ENCODE measurements at regions not wholly inside any gene's neighbourhood (a gene's known extent, or its start where the extent isn't known, plus 50 kb on each side); places are given as distances from the start of the nearest gene placed in this dataset.

DNA sequence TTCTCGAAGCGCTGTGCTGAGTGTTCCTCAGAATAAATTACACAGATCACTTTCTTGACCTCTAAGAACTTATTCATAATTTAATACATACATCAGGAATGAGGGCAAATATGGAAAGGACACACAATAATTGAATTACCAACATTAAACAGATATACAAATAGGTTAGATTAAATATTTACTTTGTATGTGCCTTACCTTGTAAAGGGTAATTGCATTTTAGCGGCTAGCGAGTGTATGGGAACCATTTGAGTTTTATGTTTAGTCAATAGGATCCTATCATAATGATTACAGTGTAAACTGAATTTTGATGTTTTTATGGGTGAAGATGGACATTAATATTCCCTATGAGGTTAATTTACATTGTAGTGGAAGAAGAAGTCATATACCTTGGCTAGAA is 1187.1 kb upstream of the WWC1 start:
- DNase-seq (ENCODE audit: low read depth) = no peak

DNA sequence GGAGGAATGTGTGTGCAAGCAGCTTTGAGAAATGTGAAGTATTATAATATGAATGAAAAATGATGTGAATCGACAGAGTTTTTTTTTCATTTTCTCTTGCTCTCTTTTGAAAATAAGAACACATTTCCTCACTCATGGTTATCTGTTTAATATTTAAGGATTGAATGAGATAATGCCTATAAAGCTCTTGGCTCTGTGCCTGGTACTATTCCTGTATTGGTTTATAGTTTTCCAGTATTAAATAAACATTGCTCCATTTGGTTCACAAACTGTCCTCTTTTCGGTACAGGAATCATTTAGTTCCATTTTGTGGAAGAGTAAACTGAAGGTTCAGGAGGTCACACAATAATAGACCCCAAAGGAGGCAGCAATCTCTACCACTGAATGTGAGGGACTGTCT is 1185.5 kb upstream of the WWC1 start:
- DNase-seq (ENCODE audit: low read depth) = no peak

DNA sequence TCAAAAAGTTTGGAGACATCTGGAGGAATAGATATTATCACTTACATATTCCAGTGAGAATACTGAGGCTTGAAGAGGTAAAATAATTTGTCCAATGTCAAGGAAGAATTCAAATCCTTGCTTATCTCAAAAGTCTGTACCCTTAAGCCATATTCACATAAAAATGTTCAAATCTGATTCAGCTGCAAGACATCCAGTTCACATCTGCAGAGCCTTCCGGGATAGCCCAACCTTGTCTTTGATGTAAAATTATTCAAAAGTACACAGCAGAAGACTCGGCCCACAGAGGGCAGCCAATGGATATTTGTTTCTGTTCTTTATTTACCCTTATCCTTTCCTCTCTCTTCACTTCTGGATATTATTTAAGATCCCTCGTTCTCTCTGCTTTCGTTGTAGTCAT is 1183.8 kb upstream of the WWC1 start:
- no peak for DNase-seq (ENCODE audit: low read depth)

DNA sequence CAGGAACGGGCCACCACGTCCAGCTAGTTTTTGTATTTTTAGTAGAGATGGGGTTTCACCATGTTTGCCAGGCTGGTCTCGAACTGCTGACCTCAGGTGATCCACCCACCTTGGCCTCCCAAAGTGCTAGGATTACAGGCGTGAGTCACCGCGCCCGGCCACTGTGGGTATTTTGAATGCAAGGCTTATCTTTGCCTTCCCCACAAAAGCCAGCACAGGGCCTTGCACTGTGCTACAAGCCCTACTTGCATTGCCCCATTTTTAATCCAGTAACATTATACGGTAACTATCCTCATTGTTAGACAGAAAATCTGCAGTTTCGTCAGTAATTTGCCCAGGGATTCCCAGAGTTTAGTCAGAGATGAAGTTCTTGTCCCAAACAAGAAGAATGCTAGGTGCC is 1183.2 kb upstream of the WWC1 start:
- DNase-seq (ENCODE audit: low read depth) = peak; percentile 54

DNA sequence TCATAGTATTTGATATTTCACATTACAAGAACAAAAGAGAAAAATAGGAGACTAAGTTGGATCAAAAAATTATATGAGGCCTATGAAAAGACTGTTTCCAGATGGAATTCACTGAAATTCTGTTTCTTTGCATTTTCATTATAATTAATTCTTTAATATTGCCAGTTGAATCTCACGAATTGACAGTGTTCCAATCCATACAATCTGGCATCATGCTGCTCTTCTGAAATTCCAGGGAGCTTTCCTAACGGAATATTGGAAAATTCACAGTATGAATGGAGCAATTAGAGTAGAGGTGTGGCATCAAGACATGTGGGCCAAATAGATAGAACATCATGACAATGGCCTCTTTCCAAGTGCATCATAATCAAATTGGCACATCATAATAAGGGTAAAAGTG is 1178.9 kb upstream of the WWC1 start:
- DNase-seq (ENCODE audit: low read depth) = no peak

DNA sequence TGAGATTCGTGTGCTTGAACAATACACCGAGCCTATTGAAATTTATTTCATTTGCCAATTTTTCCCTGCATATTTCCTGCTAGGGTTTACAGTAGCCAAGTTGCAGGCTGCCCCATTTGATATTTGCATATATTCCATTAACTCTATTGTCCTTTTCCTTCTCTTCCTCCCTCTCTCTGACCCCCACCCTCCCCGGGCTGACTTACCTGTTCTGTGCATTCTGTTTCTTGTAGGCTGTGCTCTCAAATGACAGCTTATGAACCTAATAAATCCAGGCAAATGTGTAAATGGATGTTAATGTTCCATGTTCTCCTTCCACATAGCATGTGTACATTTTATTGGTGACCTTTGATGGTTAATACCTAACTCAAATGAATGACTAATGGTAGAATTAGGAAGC is 1169.2 kb upstream of the WWC1 start:
- DNase-seq (ENCODE audit: low read depth) = no peak

DNA sequence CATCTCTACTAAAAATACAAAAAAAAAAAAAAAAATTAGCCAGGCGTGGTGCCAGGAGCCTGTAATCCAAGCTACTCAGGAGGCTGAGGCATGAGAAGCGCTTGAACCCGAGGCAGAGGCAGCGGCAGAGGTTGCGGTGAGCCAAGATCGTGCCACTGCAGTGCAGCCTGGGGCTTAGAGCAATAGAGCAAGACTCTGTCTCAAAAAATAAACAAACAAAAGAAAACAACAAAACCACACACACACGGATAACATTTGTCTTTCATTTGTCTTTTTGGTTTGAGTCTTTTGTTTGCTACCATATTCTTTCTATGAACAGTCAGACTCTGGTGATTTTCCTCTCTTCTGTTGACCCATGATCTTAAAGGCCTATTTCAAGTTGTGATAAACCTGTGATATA is 1168.3 kb upstream of the WWC1 start:
- DNase-seq (ENCODE audit: low read depth) = peak; percentile 49

DNA sequence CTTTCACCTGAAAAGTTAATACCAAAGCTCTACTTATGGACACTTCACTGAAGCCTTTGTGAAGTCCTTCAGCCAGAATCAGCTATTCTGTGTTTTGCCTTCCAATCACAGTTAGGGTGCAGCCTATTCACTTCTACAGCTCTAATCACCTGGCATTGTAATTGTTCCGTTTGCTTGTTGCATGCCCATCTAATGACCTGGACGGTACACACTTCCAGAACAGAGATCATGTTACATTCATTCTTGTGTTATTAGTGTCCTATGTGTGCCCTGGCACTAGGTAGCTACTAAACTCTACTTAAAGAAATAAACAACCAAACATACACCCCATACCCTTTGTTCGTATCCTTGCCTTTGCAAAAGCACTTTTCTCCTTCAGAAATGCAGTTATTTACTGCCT is 1162.9 kb upstream of the WWC1 start:
- no peak for DNase-seq (ENCODE audit: low read depth)

DNA sequence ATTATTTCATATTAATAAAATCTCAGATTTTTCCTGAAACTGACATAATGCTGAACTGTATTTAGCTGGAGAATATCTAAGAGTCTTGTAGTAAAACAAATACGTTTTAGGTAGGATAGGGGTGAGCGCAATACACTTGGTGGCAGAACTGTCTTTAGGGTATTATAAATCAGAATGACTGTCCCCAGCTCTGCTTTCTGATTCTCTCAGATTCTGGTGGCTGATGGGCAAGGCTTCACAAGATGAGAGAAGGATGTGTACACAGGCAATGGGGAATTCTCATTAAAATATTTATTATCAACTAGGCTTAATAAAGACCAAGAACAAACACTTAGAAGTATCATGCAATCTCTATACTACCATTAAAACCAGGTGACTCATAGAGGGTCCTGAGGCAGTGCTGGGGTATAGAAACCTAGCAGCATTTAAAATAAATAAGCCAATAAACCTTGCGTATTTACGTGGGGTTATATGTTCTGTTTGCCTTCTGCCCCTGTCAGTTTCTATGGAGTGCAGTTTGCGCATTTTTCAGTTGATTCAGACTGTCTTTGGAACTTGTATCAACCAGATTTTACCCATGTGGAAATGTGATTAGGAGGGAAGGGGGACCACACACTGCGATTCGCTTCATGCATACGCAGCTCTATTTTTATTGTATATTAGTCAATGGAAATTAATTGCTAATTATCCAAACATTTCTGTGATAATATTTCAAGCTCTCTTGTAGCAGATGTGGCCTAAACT is 1150.7 kb upstream of the WWC1 start:
- DNase-seq (ENCODE audit: low read depth) = no peak

DNA sequence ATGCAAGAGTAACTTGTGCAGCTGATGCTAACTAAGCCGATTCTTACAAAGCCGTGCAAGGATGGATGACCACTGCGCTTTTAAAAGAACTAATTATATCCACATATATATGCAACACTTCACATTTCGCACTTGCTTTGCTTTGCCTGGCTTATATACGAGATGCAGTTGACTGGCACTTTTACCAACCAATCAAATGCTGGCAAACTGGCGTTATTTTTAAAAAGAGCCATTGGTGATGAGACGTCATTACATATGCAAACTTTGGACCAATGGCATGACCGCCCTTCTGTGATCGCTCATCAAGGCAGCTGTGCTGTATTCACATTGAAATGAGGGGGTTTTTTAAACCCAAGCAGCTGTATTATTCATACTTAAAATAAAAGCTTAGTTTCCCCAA is 1147.7 kb upstream of the WWC1 start:
- DNase-seq (ENCODE audit: low read depth) = peak; percentile 61

DNA sequence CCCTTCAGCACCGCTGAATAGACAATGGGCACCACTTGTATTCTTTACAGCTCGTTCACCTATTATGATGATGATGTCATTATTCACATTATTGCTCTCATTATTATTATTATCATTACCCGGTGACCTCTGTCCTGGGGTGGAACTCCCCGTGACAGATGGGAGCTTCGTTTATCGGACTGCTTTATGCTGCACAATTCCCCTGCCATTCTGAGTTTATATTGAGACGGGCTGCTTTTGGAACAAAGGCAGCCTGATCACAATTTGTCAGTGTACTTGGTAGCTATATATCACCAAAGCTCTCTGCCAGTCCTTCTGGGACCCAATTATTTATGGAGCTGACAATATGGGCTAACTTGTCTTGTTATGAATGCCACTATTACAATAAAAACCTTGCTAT is 1145.6 kb upstream of the WWC1 start:
- DNase-seq (ENCODE audit: low read depth) = no peak

DNA sequence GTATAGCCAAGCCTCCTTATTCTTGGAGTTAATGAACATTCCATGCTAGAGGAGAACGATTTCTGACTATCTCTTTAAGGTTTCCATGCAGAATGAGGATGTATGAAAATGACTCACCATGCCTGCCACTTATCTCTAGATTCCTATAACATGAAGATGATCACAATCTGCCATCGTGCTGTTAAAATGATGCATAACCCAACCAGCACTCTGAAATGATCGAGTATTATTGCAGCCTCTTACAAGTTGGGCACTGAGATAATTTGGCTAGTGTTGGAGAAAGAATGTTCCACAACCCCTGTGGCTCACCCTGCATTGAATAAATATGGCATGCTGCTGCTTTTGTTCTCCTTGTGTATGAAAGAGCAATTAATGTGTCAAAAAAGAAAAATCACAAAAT is 1143.6 kb upstream of the WWC1 start:
- DNase-seq (ENCODE audit: low read depth) = peak; percentile 30

DNA sequence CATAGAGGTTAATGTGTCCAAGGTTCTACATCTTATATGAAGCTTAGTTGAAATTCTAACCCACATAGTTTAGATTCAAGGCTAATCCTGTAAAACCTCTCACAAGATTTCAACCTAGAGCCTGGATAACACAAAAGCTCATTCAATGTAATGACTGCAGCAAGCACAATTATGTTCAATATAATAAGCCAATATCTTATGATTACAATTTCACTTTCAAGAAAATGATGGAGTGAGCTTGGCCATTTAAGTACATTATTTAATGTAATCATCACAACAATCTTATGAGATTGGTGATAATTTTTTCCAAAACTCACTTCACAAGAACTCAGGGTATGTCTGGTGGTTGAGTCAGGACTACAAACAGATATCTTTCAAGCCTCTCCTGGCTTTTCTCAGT is 1140.8 kb upstream of the WWC1 start:
- DNase-seq (ENCODE audit: low read depth) = no peak

DNA sequence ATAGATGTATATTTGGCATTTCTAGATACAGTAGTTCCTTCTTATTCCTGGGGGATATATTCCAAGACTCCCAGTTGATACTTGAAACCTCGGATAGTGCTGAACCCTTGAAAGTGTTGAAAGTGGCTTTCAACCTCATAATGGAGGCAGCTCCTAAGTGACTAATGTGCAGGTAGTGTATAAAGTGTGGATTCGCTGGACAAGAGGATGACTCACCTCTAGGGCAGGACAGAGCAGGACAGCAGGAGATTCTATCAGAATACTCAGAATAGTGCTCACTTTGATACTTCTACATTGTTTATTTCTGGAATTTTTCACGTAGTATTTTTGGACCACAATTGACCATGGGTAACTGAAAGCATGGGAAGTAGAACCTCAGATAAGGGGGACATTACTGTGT is 1138.9 kb upstream of the WWC1 start:
- peak; percentile 32 for DNase-seq (ENCODE audit: low read depth)

DNA sequence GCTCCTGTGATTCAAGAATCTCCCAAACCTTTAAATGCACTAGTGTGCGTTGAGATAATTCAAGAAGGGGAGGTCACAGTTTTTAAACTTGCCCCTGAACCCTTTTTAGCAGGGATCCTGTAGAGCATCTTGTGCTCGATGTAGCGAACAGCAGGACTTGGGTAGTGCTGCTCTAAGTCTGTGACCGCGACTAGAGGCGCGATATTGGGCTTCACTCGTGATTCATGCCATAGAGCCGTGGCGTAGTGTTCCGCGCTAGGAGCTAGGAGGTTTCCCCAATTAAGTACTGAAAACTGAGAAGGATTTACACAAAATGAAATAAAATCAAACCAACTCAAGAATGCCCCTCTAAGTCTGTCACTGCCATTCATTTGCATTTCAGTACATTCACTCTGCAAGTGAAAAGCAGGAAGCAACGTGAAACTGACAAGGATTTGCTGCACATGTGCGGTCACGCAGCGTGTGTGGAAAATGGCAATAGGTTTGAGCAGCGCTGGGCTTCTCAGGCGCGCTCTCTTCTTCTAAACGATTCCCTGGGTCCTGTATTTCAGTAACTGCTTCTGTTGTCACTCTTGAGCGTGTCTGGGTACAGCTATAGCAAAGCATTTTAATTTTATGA is 1135.9 kb upstream of the WWC1 start:
- peak; percentile 46 for DNase-seq (ENCODE audit: low read depth)

DNA sequence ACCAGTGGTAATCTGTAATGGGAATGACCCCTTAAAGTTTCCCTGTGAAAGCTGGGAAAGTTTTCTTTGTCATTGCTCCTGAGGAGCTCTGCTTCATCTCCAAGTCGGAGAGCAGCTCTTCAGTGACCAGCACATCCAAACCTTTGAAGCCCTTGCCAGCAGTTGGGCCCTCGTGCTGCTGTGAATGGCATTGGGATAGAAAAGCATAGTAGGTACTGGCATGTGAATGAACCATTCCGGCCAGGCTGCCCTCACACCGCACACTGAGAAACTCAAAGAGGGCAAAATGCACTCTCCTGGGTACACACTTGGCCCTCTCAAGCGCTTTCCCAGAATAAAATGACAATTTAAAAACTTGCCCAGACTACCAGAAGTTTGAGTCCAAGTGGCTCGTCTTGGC is 1135.0 kb upstream of the WWC1 start:
- no peak for DNase-seq (ENCODE audit: low read depth)

DNA sequence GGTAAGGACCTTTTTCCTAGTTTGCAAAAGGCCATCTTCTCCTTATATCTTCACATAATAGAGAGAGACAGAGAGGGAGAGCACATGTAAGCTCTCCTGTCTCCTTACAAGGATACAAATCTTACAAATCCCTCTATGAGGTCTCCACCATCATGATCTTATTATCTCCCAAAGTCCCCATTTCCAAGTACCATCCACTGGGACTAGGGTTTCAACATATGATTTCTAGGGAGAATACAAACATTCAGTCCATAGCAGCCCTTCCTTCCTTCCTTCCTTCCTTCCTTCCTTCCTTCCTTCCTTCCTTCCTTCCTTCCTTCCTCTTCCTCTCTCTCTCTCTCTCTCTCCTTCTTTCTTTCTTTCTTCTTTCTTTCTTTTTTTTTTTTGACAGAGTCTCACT is 1132.9 kb upstream of the WWC1 start:
- no peak for DNase-seq (ENCODE audit: low read depth)

DNA sequence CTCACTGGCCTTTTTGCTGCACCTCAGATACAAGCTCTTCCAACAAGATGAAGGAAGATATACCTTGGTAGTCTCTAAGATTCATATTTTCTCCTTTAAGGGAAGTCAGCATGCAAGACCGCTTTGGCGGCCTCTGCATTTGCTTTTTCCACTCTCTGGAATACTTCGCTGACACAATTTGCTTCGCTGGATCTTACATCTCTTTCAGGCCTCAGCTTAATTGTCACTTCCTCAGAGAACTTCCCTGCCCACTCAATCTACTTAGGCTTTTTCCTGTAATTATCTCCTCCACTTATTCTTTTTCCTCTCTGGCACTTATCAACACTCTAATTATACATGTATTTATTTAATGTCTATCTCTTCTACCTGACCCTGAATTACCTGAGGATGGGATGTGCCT is 1131.1 kb upstream of the WWC1 start:
- DNase-seq (ENCODE audit: low read depth) = no peak

DNA sequence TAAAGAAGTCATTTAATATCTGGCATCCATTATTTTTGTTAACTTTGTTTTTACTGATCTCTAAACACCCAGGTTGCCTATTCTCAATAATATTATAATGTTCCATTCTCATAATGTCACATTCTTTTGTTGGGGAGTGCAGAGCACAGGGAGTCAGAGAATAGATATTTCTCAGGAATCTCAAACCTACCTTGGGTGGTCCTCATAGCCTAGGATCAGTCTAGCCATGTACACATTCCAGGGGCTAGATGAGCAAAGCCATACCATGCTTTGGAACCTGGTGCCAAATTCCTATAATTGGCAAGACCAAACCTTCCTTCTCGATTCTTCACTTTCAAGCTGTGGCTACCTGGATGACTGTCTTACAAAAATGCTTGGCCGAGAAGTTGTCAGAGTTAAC is 1124.7 kb upstream of the WWC1 start:
- no peak for DNase-seq (ENCODE audit: low read depth)

DNA sequence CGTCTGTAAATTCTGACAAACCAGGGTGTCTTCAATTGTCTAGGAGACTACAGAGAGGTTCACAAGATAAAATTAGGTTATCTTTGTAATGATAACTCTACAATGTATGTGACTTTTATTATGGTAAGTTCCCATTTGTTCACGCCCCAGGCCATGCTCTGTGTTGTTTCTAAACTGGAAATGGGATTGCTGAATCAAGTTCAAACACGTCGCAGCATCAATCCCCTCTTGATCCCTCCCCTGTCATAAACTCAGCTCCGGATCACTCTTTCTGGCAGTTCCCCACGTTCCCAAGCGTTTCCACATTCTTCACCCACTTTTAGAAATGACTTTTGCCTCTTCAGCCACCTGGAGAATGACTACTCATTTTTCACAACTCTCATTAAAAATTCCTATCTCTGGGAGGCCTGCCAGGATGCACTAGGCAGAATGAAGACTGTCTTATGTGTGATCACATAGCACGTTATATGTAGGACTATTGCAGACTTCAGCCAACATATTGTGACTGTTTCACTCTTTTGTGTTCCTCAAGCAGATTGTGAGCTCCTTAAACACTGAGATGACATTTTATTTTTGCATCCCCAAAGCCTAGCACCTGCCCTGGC is 1124.2 kb upstream of the WWC1 start:
- DNase-seq (ENCODE audit: low read depth) = no peak

DNA sequence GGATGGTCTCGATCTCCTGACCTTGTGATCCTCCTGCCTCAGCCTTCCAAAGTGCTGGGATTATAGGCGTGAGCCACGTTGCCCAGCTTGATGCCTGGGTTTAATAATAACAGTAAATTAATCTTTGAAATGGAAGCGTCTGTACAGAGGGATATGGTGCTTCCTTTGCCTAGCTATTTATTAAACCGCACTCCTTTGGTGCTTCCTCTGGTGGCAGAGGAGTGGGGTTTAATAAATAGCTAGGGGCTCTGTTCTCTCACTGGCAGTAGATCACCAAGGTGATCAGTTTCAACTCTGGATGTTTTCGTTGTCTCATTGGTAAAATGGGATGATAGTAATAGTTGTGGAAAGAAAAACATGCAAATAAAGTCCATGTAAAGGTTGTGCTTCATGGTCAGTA is 1122.5 kb upstream of the WWC1 start:
- no peak for DNase-seq (ENCODE audit: low read depth)

DNA sequence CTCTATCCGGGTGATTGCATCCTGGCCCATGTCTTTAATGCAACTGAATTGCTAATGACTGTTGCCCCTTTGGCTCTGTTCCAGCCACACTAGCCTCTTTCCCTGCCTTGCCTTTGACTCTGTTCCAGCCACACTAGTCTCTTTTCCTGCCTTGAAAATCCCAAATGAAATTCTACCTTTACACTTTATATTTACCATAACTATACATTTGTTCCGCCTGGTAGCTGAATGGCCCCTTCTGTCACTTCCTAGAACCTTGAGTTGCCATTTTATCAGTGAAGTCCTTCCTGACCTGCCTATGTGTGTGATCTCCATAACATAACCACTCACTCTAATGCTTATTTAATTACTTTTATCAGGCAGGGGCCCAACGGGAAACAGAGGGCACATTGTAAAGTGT is 1120.4 kb upstream of the WWC1 start:
- DNase-seq (ENCODE audit: low read depth) = no peak

DNA sequence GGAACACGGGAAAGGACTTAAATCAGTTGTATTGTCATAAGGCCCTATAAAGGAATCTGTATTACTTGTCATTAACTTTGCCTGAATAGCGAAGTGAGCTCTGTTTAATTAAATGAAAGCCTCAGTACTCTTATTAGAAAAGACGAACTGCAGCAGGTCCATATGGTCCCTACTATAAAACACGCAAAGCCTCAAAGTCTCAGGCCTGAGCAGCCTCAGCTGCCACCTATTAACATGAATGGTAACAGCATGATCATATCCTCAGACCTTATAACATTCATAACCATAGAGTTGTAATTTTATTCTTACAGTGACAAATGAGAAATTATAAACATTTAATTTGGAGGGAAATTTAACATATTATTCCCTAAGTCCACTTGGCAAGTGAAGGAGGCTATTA is 1113.7 kb upstream of the WWC1 start:
- no peak for DNase-seq (ENCODE audit: low read depth)

DNA sequence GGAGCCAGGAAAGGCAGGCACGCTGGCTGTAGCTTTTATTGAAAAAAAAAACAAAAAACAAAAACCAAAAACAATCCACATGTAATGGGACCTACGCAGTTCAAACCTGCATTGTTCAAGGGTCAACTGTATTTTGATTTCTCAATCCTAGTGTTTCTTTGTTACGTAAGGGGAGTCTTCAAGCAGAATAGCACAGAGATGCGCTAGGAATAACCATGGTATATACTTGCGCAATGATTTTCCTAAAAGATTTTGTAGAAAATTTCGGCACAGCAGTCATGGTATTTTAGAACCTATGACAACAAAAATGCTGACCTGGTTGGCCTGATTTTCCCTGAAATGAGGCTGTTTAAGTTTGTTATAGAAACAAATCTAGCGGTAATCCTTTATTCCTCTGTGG is 1110.5 kb upstream of the WWC1 start:
- DNase-seq (ENCODE audit: low read depth) = no peak
